ENCODE measurements at regions not wholly inside any gene's neighbourhood (a gene's known extent, or its start where the extent isn't known, plus 50 kb on each side); places are given as distances from the start of the nearest gene placed in this dataset.

GRCh38 chr1:163701783-163702374, 380.1 kb downstream of the NUF2 start:
- TF ChIP-seq, protein P1, sequence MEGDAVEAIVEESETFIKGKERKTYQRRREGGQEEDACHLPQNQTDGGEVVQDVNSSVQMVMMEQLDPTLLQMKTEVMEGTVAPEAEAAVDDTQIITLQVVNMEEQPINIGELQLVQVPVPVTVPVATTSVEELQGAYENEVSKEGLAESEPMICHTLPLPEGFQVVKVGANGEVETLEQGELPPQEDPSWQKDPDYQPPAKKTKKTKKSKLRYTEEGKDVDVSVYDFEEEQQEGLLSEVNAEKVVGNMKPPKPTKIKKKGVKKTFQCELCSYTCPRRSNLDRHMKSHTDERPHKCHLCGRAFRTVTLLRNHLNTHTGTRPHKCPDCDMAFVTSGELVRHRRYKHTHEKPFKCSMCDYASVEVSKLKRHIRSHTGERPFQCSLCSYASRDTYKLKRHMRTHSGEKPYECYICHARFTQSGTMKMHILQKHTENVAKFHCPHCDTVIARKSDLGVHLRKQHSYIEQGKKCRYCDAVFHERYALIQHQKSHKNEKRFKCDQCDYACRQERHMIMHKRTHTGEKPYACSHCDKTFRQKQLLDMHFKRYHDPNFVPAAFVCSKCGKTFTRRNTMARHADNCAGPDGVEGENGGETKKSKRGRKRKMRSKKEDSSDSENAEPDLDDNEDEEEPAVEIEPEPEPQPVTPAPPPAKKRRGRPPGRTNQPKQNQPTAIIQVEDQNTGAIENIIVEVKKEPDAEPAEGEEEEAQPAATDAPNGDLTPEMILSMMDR (IDR thresholded peaks at IDR 0.05 in 4 of 5, conservative IDR thresholded peaks at IDR 0.05 in 1 of 5), result no peak
- TF ChIP-seq POLR2A (IDR thresholded peaks at IDR 0.05), result no peak

Measured in gastrocnemius medialis (tissue), 4 donors.